ENCODE measurements at regions not wholly inside any gene's neighbourhood (a gene's known extent, or its start where the extent isn't known, plus 50 kb on each side); places are given as distances from the start of the nearest gene placed in this dataset.

DNA sequence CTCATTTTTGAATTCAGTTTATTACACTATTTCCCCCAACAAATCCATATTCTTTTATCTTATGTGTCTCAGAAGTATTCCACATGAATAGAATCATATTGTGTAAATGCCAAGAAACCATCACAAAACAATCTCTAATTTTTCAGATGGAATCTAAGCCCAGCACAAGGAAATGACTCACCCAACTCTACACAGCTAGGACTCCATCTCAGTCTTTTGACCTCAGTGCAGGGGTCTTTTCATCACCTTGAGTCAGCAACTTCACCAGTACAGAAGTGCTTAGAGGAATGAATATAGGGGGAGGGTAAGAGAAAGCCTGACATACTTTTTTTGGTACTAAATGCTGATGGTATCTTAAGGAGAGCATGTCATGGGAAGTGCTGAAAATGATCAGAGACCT is 169.3 kb upstream of the LRRN1 start:
- no peak for DNase-seq (ENCODE audit: low spot score)

DNA sequence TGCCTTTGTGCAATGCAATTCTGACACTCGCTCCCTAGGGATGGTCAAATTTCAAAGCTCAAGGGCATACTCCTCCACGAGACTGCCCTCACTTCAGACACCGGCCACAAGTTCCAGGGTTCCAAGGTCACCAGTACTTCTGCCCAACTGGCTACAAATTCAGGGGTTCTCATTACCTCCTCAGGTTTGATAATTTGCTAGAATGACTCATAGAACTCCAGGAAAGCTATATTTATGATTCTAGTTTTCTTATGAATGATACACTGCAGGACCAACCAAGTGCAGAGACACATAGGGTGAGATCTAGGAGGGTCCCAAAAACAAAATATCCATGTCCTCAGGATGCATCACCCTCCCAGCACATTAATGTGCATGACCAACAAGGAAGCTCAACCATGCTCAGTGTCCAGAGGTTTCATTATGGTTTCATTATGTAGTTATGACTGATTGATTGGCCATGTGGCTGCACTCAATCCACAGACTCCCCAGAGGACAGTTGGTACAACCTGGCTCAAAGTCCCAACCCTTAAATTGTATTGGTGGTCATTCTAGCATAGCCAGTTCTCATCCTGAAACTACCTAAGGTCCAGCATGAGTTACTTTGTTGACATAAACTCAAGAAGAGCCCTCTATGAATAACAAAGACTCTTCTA is 170.4 kb upstream of the LRRN1 start:
- DNase-seq (ENCODE audit: low spot score): no peak

DNA sequence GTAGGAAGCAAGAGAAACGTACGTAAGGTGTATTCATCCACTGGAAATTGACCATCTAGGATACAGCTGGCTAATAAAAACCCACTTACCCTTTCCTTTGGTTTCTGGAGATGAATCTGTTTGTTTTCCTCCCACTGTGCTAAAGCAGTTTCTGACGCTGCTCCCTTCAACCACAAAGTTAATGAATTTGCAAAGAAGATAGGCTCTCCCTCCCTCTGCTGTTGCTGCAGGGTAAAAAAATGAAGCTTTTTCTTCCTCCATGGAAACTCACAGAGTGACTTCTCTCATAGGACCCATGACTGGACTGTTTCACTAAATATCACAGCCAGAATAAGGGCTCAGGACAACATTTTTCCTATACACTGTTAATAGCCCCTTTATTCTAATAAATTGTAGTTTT is 172.1 kb upstream of the LRRN1 start:
- DNase-seq (ENCODE audit: low spot score): no peak

DNA sequence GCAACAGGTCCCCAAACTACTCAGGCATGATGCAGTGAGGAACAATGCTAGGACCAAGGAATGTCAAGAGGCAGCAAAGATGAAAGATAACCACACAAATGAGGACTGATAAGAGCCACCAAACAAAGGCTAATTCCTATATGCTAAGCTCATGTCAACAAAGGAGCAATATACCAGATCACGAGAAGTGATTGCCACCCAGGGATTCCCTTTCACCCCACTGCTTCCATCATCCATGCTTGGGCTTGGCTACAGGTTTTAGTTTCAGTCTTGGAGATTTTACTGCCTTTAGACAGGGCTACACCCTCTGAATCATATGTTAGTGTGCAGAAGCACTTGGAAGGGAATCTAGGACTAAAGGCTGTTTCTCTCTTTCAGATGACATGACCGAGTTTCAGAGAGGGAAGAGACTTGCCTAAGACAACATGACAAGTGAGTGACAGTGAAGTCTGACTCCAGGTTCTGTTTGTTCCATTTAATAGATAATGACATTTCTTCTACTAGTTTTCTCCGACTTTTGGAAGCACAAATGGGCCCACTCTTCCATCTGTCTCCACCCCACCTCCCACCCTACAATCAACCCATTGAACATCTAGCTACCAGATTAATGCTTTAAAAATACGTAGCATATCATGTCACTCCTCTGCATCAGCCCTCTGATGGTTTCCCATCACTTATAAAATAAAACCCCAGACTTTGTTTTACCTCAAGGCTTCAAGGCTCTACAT is 173.5 kb upstream of the LRRN1 start:
- DNase-seq (ENCODE audit: low spot score): no peak

DNA sequence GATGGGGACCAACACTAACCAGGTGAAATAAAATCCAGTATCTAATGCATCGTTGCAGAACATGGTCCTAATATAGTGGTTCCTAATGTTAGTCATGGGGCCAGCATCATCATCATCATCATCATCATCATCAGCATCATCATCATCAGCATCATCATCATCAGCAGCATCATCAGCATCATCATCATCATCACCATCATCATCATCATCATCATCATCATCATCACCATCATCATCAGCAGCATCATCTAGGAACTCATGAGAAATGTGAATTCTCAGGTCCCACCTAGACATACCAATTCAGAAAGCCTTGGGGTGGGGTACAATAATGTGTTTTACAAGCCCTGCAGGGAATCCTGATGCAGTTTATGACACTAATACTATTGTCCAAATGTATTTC is 179.4 kb upstream of the LRRN1 start:
- DNase-seq (ENCODE audit: low spot score): no peak

DNA sequence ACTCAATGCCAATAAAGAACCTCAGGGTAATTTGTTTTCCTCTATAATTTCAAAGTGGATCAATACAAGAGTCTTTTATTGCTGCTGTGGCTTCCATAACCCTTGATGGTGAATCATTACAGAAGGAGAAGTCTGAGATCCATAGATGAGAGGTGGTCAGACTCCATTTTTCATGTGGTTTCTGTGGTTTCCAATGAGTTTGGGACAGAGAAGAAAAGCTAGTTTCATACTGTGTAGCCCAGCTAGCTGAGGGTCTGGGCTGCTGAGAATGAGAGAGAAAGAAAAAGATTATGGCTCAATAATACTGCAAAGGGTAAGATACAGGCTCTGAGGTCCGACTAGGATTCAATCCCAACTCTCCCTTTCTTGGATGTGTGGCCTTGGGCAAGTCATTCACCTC is 180.6 kb upstream of the LRRN1 start:
- no peak for DNase-seq (ENCODE audit: low spot score)

DNA sequence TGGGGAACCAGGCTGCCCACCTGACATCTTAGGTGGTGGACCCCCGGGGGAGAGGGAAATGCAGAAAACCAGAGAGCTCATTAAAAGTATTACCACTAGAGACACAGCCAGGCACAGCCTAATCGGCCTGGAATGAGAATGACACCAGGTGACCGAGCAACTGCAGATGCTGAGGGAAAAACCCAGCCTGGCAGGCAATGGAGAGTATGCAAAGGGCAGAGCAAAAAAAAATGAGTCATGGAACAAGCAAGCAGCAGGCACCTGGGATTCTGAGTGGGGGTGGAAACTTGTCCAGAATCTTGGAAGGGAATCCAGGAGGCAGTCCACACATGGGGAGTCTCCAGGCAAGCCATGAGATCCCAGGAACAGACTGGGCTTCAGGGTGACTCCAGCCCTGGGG is 183.7 kb upstream of the LRRN1 start:
- DNase-seq (ENCODE audit: low spot score): no peak

DNA sequence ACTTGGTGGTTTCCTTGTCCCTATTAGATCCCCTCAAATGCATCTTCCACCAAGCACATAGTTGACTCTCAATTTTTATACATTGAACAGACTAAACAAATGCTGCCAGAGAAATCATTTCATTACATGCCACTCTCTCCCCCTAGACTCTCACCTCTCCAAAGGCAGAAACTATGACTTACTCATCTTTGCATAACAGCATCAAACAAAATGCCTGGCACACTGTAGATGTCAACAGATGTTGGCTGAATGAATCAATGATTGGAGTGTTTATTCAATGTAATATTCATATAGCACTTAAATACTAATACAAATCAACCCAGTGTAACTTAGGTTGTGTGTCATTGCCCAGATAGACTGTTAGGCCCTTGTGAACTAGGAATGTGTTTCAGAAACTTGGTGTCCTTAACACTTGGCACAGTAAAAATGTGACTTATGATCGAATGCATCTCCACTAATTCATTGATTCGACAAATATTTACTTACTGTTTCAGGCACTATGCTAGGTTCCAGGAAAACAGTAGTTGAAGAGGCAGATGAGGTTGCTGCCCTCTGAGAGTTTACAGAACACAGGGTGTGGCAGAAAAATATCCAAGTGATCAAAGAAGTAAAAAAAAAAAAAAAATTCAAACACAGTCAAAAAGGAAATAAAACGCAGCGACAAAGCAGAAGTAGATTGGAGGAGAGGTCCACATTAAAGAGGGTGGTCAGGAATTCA is 188.5 kb upstream of the LRRN1 start:
- DNase-seq (ENCODE audit: low spot score): no peak

DNA sequence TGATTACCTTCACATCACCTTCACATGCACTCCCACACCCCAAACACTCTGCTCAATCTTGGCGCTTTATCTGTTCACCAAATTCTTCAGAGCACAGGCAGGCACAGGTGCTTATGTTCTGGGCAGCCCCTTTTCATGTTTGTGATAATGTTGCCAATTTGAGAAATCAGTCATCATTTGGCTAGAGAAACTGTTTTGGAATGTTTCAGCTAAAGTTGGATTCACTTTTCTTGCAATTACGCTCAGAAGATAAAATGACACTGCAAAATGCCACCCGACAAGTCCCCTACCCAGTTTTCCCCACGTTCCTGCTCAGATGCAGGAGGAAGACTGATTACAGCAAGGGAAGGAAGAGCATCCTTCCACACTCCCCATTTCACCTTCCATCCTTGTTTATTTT is 192.9 kb upstream of the LRRN1 start:
- DNase-seq (ENCODE audit: low spot score): no peak

DNA sequence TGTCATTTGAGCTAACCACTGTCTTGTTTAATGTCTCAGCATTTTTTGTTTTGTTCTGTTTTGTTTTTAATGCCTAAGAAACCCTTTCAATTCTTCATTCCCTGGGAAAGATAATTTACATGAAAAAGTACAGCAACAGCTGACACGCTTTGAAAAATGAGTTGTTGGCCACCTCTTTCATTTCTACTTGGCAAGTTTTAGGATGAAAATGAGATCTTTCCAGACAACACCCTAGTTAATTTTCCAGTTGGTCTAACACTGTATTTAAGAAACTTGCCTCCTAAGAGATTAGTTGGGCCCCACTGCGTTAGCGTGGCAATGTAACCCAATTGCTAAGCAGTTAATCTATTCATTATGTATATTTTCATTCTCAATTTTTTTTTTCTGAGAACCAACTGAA is 194.0 kb upstream of the LRRN1 start:
- DNase-seq (ENCODE audit: low spot score): no peak

DNA sequence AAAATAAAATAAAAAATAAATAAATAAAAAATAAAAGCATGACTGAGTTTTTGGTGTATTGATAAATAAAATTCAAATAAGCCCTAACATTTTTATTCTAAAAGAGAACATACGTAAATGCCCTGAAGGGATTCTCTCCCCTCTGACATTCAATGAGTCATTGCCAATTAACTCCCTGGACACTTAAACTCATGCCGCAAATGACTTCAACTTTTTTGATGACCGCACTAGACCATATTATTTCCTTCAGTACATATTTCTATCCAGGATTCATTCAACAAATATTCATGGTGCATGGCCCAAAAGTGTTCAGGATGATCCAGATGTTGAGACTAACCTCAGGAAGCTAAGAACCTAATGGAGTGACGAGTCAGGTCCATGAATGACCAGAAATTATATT is 195.9 kb upstream of the LRRN1 start:
- DNase-seq (ENCODE audit: low spot score): no peak

DNA sequence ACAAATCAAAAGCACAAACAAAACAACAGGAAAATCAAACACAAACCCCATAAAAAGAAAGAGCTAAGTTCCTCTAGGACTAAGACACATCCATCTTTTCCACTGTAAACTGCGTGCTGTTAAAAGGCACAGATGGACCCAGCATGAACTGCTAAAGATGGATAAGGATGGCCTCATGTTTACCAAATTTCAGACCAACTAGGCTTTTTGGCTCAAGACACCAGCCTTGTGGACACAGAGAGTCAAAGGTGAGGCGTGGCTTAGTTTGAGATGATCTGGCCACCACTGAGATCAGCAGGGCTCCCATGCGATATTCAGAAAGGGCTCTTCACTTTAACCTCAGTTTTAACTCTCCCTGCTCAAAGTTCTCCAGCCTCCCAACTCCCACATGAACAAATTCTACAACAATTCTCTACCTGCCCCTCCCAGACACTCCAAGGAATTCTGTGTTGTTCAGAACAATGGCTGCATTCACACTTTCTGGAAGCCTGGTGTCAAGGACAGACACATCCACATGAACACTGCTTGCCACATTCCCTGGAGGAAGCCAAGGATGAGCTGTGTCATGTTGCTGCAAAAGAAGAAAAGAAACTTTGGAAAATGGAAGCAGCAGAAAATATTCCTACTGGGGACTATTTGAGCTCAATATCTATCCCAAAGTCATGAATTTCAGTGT is 198.4 kb upstream of the LRRN1 start:
- DNase-seq (ENCODE audit: low spot score): no peak

DNA sequence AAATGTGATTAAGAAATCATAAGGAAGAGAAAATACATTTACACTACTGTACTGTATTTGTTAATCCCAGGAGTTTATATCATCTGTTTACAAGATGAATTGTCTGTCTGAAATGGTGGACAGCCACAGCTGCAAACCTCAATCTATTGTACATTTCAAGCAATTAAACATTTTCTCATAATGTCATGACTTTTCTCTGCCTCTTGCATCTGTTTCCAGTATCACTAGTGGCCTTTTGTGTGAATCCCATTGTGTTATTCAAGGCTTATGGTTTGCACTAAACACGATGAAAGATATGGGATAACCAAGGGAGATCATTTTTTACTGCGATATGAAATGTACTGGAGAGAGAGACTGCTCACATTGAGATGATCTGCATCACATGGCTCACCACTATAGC is 200.2 kb upstream of the LRRN1 start:
- no peak for DNase-seq (ENCODE audit: low spot score)

DNA sequence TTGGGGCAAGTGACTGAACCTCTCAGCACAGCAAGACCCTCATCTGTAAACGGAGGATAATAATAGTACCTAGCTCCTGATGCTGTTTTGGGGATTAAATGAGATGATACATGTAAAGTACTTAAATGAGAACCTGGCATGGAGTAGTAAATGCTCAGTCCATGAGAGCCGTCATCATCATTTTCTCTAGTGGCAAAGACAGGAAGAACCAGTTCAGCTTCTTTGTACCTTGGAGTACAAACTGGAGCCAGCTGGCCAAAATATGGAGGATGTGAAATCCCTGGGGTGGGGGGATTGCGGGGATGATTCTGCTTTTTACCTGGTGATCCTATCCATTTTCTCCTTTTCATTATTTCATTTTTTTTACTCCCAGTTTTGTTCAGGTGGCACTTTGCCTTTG is 204.2 kb upstream of the LRRN1 start:
- DNase-seq (ENCODE audit: low spot score): no peak

DNA sequence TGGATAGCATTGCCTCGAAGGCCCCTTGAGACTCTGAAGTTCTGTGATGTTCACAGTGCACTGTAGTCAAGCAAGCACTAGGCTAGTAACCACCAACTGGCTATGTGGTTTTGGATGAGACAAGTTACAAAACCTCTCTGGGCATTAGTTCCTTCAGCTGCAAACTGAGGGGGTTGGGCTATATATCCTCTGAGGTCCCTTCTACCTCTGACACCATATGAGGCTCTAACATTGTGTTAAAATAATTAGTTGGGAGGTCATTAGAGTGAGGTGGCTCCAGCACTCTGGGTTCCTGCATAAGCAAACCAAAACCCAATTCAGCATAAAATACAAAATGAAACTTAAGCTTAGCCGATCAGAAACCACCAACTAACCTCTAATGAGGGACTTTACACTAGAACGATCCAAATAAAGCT is 209.5 kb upstream of the LRRN1 start:
- DNase-seq (ENCODE audit: low spot score): no peak

DNA sequence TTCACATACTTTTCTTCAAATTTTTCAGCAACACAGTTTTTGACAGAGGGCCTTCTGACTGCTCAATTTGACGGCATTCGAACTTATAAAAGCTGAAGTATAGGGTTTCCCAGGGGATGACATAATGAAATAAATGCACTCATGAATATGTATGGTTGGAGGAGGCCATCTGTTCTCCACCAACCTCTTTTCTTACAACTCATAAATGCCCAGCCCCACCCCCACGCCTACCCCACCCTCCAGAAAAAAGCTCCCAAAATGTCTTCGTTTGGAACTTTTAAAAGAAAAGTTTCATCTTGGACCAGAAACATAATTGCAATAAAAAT is 211.6 kb upstream of the LRRN1 start:
- no peak for DNase-seq (ENCODE audit: low spot score)

DNA sequence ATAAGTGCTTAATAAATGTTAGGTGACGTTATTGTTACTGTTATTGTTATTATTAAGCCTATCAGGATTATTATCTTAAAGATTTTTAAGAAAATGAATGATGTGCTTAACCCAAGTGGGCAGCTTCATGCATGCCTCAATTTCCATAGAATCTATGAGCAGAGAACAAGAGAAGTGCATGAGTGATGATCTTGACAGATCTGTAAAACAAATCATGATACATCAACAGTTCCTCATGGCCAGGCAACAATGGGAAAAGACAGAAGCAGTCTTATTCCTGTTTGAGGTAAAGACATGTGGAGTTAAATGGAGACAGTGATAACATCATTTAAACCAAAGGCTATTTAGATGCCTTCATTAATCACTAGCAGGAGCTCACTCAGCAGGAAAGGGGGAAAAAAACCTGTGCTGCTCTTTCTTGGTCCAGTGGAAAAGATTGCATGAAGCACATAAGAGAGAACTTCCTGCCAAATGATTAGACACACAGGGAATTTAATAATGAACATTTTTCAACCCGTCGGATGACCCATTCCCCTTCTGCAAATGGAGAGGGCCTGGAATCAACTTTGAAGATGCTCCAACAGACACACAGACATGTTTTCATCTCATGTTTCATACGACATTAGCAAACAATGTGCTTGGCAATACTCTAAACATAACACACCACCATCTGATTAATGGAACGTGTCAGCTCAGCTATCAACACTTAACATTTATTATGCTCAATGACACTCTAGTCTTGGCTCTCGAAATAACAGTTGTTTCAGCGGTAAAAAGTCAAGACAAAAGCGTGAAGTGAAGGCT is 212.2 kb upstream of the LRRN1 start:
- DNase-seq (ENCODE audit: low spot score): no peak

DNA sequence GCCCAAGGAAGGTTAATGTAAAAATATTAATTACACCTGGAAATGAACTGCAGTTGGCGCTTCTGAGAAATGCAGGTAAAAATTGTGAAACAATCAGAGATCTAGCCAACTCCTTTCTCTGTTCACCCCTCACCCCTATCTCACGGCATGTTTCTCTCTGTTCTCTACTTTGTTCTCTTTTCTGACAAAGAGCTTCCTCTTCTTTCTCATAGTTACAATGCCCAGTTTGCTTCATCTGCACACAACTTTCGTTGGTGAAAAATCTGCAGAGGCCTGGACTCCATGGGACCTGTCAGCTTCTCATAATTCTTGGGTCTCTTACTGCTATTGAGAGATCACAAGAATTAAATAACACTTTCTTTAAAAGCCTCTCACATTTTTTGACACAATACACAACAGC is 212.9 kb upstream of the LRRN1 start:
- no peak for DNase-seq (ENCODE audit: low spot score)

DNA sequence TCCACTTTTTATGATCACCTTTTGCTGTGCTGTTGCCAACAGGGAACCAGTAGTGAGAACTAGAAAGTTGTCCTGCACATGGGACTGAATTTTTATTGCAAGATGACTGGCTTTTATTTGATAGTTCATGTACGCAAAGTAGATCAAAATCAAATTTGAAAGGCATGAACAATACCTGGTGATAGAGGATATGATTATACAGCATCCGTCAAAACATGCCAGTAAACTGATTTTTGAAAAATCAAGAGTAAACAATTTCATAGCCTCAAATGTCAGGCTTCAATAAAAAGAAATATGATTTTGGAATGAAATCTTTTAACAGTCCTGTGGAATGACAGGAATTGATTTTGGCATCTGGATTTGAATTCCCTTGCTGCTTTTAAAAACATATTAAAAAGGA is 219.6 kb upstream of the LRRN1 start:
- no peak for DNase-seq (ENCODE audit: low spot score)

DNA sequence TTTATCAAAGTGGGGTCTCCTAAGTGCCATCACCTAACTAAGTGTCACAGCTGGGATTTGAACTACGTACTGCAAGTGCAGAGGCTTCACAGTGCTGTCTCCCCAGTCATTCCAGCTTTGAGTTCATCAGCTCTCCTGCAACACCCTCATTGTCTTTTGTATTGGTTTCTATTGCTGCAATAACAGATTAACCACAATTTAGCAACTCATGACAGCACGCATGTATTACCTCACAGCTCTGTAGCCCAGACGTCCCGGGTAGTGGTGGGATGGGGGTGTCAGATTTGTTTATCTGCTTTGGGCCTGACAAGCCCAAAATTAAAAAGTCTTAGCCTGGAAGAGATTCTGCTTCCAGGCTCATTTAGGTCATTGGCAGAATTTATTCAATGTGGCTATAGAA is 220.5 kb upstream of the LRRN1 start:
- DNase-seq (ENCODE audit: low spot score): no peak

DNA sequence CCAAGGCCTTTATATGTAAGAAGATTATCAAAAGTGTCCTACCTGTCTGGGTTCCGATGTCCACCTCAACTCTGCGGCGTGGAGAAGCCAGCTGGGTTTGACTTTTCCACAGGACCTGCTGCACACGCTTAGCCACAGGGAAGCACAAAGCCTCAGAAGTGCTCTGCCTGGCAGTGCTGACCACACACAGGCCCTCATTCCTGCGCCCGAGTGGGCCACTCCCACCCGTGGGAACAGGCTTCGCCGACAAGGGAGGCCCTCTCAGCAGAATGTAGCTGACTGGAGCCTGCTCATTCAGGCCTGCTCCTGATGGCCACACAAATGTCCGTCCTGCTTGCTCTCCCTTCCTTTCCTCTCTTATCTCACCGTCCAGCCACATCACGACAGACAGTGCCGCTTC is 221.4 kb upstream of the LRRN1 start:
- DNase-seq (ENCODE audit: low spot score): no peak

DNA sequence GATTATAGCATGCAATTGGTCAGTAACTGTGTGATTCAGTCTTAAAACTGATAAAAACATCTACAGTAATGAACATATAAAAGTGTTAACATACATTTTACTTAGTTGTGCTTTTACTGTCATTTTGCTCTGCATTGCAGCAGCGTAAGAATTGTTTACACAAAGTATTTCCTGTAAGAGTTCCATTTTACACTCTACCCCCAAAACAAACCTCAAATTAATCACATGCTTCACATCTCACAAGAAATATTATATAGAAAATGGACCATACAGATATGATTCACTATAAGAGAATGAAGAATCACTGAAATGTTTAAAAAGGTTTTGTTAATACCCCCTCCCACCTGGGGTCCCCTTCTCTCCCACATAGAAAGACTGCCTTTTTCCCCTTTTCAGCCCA is 225.9 kb upstream of the LRRN1 start:
- no peak for DNase-seq (ENCODE audit: low spot score)

All from RKO (cell line).